Memory B cell (primary cell): ENCODE measurements at regions not wholly inside any gene's neighbourhood (a gene's known extent, or its start where the extent isn't known, plus 50 kb on each side); places are given as distances from the start of the nearest gene placed in this dataset.

Experiments used
- ATAC-seq: fragments of 150-1000 bp; cut with Tn5 transposase; 2 replicates; pipeline ENCODE4 v1.10.0; 2021; ENCODE audit warnings: low read depth, mild to moderate bottlenecking, moderate library complexity
- DNase-seq, 2 donors: peaks; one replicate each; pipeline ENCODE4 v3.0.0; 2022; ENCODE audit warnings: low spot score in 2 of 2
- H3K27ac Mint-ChIP-seq: one replicate; pipeline ENCODE4 v1.8.0; 2022; ENCODE audit warnings: mild to moderate bottlenecking, moderate library complexity, mixed read lengths
- H3K27me3 Mint-ChIP-seq: one replicate; pipeline ENCODE4 v1.8.0; 2022; ENCODE audit warnings: mixed read lengths
- H3K36me3 Mint-ChIP-seq: one replicate; pipeline ENCODE4 v1.8.0; 2022; ENCODE audit warnings: mild to moderate bottlenecking, mixed read lengths
- H3K4me1 Mint-ChIP-seq: one replicate; pipeline ENCODE4 v1.8.0; 2022; ENCODE audit warnings: mixed read lengths
- H3K4me3 Mint-ChIP-seq: one replicate; pipeline ENCODE4 v1.8.0; 2022; ENCODE audit warnings: mild to moderate bottlenecking, moderate library complexity, mixed read lengths
- H3K9me3 Mint-ChIP-seq: one replicate; pipeline ENCODE4 v1.8.0; 2022; ENCODE audit warnings: mixed read lengths

DNA sequence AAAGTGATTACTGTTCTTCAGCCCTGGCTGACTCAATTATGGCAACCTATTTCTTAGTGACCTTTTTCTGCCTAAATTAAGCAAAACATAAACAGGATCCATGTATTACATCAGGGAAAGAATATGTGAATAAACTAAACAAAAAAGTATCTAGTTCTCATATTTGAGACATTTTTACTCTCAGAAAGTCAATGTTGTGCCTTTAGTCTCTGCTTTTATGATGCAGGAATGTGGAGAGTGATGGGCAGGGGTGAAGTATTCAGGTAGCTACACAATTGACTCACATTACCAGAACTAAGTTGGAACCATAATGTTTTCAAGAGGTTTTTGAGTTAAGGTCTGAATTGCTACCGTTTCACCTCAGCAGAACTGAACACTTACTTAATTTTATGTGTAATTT, 462.7 kb upstream of the CXADR start:
- no peak for ATAC-seq
- no peak for DNase-seq
- H3K36me3 Mint-ChIP-seq = no peaks in the 10 kb centered on the region
- no peak overlapping the region for H3K27ac Mint-ChIP-seq
- peaks cover 3% of the 10 kb centered on the region for H3K9me3 Mint-ChIP-seq
- H3K4me3 Mint-ChIP-seq = no peak overlapping the region
- no peaks in the 10 kb centered on the region for H3K4me1 Mint-ChIP-seq
- no peaks in the 10 kb centered on the region for H3K27me3 Mint-ChIP-seq

- no peak overlapping the region for H3K27ac Mint-ChIP-seq
- no peaks in the 10 kb centered on the region for H3K4me1 Mint-ChIP-seq
- ATAC-seq (no peak), DNase-seq (no peak)
- H3K4me3 Mint-ChIP-seq = no peak overlapping the region
- peaks cover 3% of the 10 kb centered on the region for H3K9me3 Mint-ChIP-seq
- H3K27me3 Mint-ChIP-seq = no peaks in the 10 kb centered on the region
- no peaks in the 10 kb centered on the region for H3K36me3 Mint-ChIP-seq
These were observed 462.2 kb upstream of the CXADR start for GRCh38 chr21:17050646-17051045.

DNA sequence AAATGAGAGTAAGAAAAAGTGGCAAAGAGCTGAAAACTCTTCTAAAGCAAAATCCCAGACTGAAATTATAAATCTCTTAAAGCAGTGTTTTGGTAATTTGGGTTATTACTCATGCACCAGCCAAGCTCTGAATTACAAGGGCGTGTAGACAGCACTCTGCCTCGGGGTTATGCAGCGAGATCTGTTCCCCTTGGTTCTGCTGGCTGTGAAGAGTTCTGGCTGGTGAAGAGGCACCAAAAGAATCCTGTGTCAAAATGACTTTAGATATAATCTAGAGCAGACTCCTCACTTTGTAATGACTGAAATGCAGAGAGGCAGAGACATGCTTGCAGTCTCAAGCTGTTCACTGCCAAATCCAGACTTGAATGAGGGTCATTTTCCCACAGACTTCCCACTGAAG, 461.8 kb upstream of the CXADR start:
- DNase-seq = no peak
- Mint-ChIP-seq H3K27ac (no peak overlapping the region), H3K4me3 (no peak overlapping the region), H3K27me3 (no peaks in the 10 kb centered on the region), H3K9me3 (peaks cover 3% of the 10 kb centered on the region), H3K36me3 (no peaks in the 10 kb centered on the region), H3K4me1 (no peaks in the 10 kb centered on the region)
- no peak for ATAC-seq

- no peaks in the 10 kb centered on the region for H3K27me3 Mint-ChIP-seq
- H3K4me1 Mint-ChIP-seq = no peaks in the 10 kb centered on the region
- no peaks in the 10 kb centered on the region for H3K36me3 Mint-ChIP-seq
- no peak overlapping the region for H3K27ac Mint-ChIP-seq
- DNase-seq = no peak
- no peak overlapping the region for H3K4me3 Mint-ChIP-seq
- peaks cover 7% of the 10 kb centered on the region for H3K9me3 Mint-ChIP-seq
- no peak for ATAC-seq
These were observed 459.5 kb upstream of the CXADR start for GRCh38 chr21:17053321-17053720.

GRCh38 chr21:17059936-17060335, 452.9 kb upstream of the CXADR start:
- no peak overlapping the region for H3K4me3 Mint-ChIP-seq
- H3K27me3 Mint-ChIP-seq = no peaks in the 10 kb centered on the region
- ATAC-seq (no peak), DNase-seq (no peak)
- H3K36me3 Mint-ChIP-seq = no peaks in the 10 kb centered on the region
- H3K27ac Mint-ChIP-seq = no peak overlapping the region
- no peaks in the 10 kb centered on the region for H3K4me1 Mint-ChIP-seq
- H3K9me3 Mint-ChIP-seq = peaks cover 5% of the 10 kb centered on the region

- no peak overlapping the region for H3K27ac Mint-ChIP-seq
These were observed 446.8 kb upstream of the CXADR start for GRCh38 chr21:17066006-17066405.

GRCh38 chr21:17071093-17071492, 441.8 kb upstream of the CXADR start:
- H3K9me3 Mint-ChIP-seq = peaks cover 6% of the 10 kb centered on the region
- DNase-seq = no peak

More at GRCh38 chr21:17066006-17066405, 446.8 kb upstream of the CXADR start:
- H3K9me3 Mint-ChIP-seq = peaks cover 3% of the 10 kb centered on the region
- ATAC-seq (no peak), DNase-seq (no peak)
- H3K27me3 Mint-ChIP-seq = no peaks in the 10 kb centered on the region
- H3K36me3 Mint-ChIP-seq = no peaks in the 10 kb centered on the region
- H3K4me1 Mint-ChIP-seq = no peaks in the 10 kb centered on the region
- H3K4me3 Mint-ChIP-seq = no peak overlapping the region

GRCh38 chr21:17081193-17081592, 431.6 kb upstream of the CXADR start:
- Mint-ChIP-seq H3K4me3 (no peak overlapping the region), H3K36me3 (no peaks in the 10 kb centered on the region), H3K9me3 (peaks cover 4% of the 10 kb centered on the region), H3K4me1 (no peaks in the 10 kb centered on the region), H3K27ac (no peak overlapping the region), H3K27me3 (no peaks in the 10 kb centered on the region)
- DNase-seq (no peak), ATAC-seq (no peak)

More at GRCh38 chr21:17071093-17071492, 441.8 kb upstream of the CXADR start:
- no peaks in the 10 kb centered on the region for H3K27me3 Mint-ChIP-seq
- H3K27ac Mint-ChIP-seq = no peak overlapping the region
- no peak overlapping the region for H3K4me3 Mint-ChIP-seq
- H3K36me3 Mint-ChIP-seq = no peaks in the 10 kb centered on the region
- H3K4me1 Mint-ChIP-seq = no peaks in the 10 kb centered on the region
- no peak for ATAC-seq

DNA sequence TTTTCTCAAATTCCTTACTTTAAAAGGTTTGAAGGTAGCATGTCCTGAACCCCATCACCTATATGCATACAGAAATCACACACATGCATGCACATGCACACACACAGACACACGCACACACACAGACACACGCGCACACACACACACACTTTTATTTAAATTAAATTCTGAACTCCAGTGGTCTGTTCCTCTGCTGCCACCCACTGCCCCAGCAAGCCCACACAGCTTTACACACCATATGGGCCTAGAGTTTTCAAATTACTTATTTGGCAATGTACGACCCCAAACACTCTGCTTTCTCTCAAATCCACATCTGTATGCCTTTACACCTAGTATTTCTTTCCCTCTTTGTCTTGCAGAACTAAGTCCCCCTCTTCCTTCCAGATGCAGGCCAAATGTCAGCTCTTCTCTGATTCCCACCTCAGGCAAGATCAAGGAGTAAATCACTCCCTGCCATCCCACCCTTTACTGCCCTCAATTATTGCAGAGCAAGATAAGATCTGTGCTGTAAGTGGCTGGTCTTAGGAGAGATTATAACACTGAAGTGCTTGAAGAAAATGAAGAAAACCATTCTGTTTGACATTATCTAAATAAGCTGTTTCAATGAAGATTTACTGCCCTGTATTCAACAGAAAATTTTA, 429.9 kb upstream of the CXADR start:
- DNase-seq (no peak), ATAC-seq (no peak)
- no peaks in the 10 kb centered on the region for H3K4me1 Mint-ChIP-seq
- no peaks in the 10 kb centered on the region for H3K27me3 Mint-ChIP-seq
- no peak overlapping the region for H3K27ac Mint-ChIP-seq
- H3K36me3 Mint-ChIP-seq = no peaks in the 10 kb centered on the region
- H3K4me3 Mint-ChIP-seq = no peak overlapping the region
- H3K9me3 Mint-ChIP-seq = peaks cover 7% of the 10 kb centered on the region

- Mint-ChIP-seq H3K9me3 (peaks cover 7% of the 10 kb centered on the region), H3K4me3 (no peak overlapping the region), H3K4me1 (no peaks in the 10 kb centered on the region), H3K36me3 (no peaks in the 10 kb centered on the region), H3K27me3 (no peaks in the 10 kb centered on the region), H3K27ac (no peak overlapping the region)
- DNase-seq = no peak
- ATAC-seq = no peak
These were observed 427.1 kb upstream of the CXADR start for GRCh38 chr21:17085707-17086106.

GRCh38 chr21:17088500-17088899, 424.3 kb upstream of the CXADR start:
- H3K9me3 Mint-ChIP-seq = peaks cover 4% of the 10 kb centered on the region
- H3K27me3 Mint-ChIP-seq = no peaks in the 10 kb centered on the region
- H3K4me3 Mint-ChIP-seq = no peak overlapping the region
- ATAC-seq (no peak), DNase-seq (no peak)
- H3K36me3 Mint-ChIP-seq = no peaks in the 10 kb centered on the region
- no peaks in the 10 kb centered on the region for H3K4me1 Mint-ChIP-seq
- H3K27ac Mint-ChIP-seq = no peak overlapping the region

- no peak for ATAC-seq
- no peak for DNase-seq
- Mint-ChIP-seq H3K27me3 (no peaks in the 10 kb centered on the region), H3K4me3 (no peak overlapping the region), H3K27ac (no peak overlapping the region), H3K4me1 (no peaks in the 10 kb centered on the region), H3K9me3 (peaks cover 2% of the 10 kb centered on the region), H3K36me3 (no peaks in the 10 kb centered on the region)
These were observed 423.8 kb upstream of the CXADR start for GRCh38 chr21:17089091-17089491.

DNA sequence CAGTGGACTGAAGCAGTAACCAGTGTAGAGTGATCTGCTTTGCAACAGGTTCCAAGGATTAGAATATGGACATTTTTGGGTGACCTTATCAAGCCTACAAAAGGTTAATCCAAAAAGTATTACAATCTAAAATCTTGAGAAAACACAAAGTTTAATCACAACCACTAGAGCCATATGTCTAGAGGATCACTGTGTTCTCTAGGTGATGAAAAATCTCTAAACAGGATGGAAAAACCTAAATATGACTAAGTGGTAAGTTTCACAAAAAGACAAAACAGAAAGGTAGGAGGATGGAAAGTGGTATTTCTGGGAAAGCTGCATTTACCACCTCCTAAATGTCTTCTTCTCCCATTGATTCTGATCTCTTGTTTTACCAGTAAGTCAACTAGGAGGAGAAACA, 411.1 kb upstream of the CXADR start:
- H3K4me3 Mint-ChIP-seq = no peak overlapping the region
- no peaks in the 10 kb centered on the region for H3K36me3 Mint-ChIP-seq
- no peaks in the 10 kb centered on the region for H3K27me3 Mint-ChIP-seq
- H3K9me3 Mint-ChIP-seq = peaks cover 7% of the 10 kb centered on the region
- H3K4me1 Mint-ChIP-seq = no peaks in the 10 kb centered on the region
- ATAC-seq = no peak
- no peak overlapping the region for H3K27ac Mint-ChIP-seq
- DNase-seq = no peak

- Mint-ChIP-seq H3K27me3 (no peaks in the 10 kb centered on the region), H3K36me3 (no peaks in the 10 kb centered on the region), H3K27ac (no peak overlapping the region), H3K4me3 (no peak overlapping the region), H3K9me3 (peaks cover 5% of the 10 kb centered on the region), H3K4me1 (no peaks in the 10 kb centered on the region)
- no peak for ATAC-seq
- no peak for DNase-seq
These were observed 406.9 kb upstream of the CXADR start for GRCh38 chr21:17105932-17106331.

GRCh38 chr21:17114045-17114444, 398.8 kb upstream of the CXADR start:
- no peak overlapping the region for H3K4me3 Mint-ChIP-seq
- no peaks in the 10 kb centered on the region for H3K4me1 Mint-ChIP-seq
- H3K36me3 Mint-ChIP-seq = no peaks in the 10 kb centered on the region
- no peak for DNase-seq
- ATAC-seq = no peak
- no peaks in the 10 kb centered on the region for H3K27me3 Mint-ChIP-seq
- H3K27ac Mint-ChIP-seq = no peak overlapping the region
- H3K9me3 Mint-ChIP-seq = peaks cover 7% of the 10 kb centered on the region
